Testis (tissue), 2 donors: ENCODE measurements at regions not wholly inside any gene's neighbourhood (a gene's known extent, or its start where the extent isn't known, plus 50 kb on each side); places are given as distances from the start of the nearest gene placed in this dataset.

Experiments
- DNase-seq: peaks from one replicate; pipeline ENCODE4 v3.0.0-alpha.2; 2019
- H3K27ac ChIP-seq, 2 donors: fragments of 200-600 bp; sonication (generic); one replicate each; pipeline ENCODE4 v1.5.1; 2019
- H3K27me3 ChIP-seq: fragments of 200-600 bp; sonication (generic); one replicate; pipeline ENCODE4 v1.5.1; 2019
- H3K36me3 ChIP-seq: fragments of 200-600 bp; sonication (generic); one replicate; pipeline ENCODE4 v1.5.1; 2017; ENCODE audit warnings: low read depth; ENCODE audit errors: missing control alignments
- H3K4me1 ChIP-seq: fragments of 200-600 bp; sonication (generic); one replicate; pipeline ENCODE4 v1.5.1; 2019
- H3K4me3 ChIP-seq, 2 donors: fragments of 200-600 bp; sonication (generic); one replicate each; pipeline ENCODE4 v1.5.1; 2017 to 2019
- H3K9me3 ChIP-seq: fragments of 200-600 bp; sonication (generic); one replicate; pipeline ENCODE4 v1.5.1; 2017
- POLR2A ChIP-seq: fragments of 450-650 bp; IDR thresholded peaks from one replicate; pipeline ENCODE4 v1.6.1; 2017; ENCODE audit warnings: antibody characterized with exemption, mild to moderate bottlenecking, moderate library complexity
- WGBS, 2 donors: methylation state at CpG; one replicate each; pipeline ENCODE4 v1.1.5; 2018; 5-methylcytosine and 5-hydroxymethylcytosine counted together
- intact Hi-C: fragments of 100-400 bp; cut with DNase I; formaldehyde crosslinking; loops from one replicate; pipeline ENCODE4 v1.15.1; 2023; ENCODE audit warnings: low total_unique reads
- TF ChIP-seq, protein P1 (sequence below), 3 experiments: fragments of 450-650 bp in 2 of 3; fragments of 200-600 bp in 1 of 3; sonication (generic) in 1 of 3; IDR thresholded peaks; one replicate each; pipeline ENCODE4 v1.5.1; 2016 to 2019; ENCODE audit warnings: antibody characterized with exemption in 3 of 3, mild to moderate bottlenecking in 2 of 3, moderate library complexity in 1 of 3

DNA sequence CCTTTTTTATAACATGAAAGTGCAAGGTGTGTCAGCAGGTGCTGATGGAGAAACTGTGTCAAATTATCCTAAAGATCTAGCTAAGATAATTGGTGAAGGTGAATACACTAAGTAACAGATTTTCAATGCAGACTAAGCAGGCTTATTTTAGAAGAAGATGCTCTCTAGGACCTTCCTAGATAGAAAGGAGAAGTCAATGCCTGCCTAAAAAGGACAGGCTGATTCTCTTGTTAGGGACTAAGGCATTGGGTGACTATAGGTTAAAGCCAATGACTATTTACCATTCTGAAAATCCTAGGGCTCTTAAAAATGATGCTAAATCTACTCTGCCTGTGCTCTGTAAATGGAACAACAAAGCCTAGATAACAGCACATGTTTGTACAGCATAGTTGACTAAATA, 1682.4 kb downstream of the MAT2B start:
- Histone ChIP-seq H3K9me3 (no peaks in the 10 kb centered on the region), H3K4me3 (no peak overlapping the region), H3K27ac (no peak overlapping the region), H3K36me3 (no peaks in the 10 kb centered on the region), H3K27me3 (no peaks in the 10 kb centered on the region), H3K4me1 (no peaks in the 10 kb centered on the region)
- intact Hi-C loops = no loop called here
- TF ChIP-seq POLR2A = no peak
- TF ChIP-seq, protein P1, sequence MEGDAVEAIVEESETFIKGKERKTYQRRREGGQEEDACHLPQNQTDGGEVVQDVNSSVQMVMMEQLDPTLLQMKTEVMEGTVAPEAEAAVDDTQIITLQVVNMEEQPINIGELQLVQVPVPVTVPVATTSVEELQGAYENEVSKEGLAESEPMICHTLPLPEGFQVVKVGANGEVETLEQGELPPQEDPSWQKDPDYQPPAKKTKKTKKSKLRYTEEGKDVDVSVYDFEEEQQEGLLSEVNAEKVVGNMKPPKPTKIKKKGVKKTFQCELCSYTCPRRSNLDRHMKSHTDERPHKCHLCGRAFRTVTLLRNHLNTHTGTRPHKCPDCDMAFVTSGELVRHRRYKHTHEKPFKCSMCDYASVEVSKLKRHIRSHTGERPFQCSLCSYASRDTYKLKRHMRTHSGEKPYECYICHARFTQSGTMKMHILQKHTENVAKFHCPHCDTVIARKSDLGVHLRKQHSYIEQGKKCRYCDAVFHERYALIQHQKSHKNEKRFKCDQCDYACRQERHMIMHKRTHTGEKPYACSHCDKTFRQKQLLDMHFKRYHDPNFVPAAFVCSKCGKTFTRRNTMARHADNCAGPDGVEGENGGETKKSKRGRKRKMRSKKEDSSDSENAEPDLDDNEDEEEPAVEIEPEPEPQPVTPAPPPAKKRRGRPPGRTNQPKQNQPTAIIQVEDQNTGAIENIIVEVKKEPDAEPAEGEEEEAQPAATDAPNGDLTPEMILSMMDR (IDR thresholded peaks at IDR 0.05) = no peak
- DNase-seq = no peak

DNA sequence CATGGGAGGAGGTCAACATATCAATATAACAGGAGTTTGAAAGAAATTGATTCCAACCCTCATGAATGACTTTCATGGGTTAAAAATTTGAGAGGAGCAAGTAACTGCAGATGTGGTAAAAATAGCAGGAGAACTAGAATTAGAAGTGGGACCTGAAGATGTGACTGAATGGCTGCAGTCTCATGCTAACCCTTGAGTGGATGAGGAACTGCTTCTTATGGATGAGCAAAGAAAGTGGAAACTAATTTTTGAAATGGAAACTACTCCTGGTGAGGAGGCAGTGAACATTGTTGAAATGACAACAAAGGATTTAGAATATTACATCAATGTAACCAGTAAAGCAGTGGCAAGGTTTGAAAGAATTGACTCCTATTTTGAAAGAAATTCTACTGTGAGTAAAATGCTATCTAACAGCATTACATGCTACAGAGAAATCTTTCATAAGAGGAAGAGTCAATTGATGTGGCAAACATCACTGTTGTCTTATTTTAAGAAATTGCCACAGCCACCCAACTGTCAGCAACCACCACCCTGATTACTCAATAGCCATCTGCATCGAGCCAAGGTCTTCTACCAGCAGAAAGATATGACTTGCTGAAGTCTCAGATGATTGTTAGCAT, 1683.2 kb downstream of the MAT2B start:
- 80 to 85% methylated on average over 1 of the region's 1 CpG for WGBS, 2 donors
- no peak overlapping the region for H3K27ac ChIP-seq
- H3K27me3 ChIP-seq = no peaks in the 10 kb centered on the region
- H3K9me3 ChIP-seq = no peaks in the 10 kb centered on the region
- TF ChIP-seq POLR2A = no peak
- TF ChIP-seq, protein P1 (IDR thresholded peaks at IDR 0.05) = no peak
- intact Hi-C loops = no loop called here
- no peak for DNase-seq
- H3K4me3 ChIP-seq = no peak overlapping the region
- no peaks in the 10 kb centered on the region for H3K4me1 ChIP-seq
- no peaks in the 10 kb centered on the region for H3K36me3 ChIP-seq

DNA sequence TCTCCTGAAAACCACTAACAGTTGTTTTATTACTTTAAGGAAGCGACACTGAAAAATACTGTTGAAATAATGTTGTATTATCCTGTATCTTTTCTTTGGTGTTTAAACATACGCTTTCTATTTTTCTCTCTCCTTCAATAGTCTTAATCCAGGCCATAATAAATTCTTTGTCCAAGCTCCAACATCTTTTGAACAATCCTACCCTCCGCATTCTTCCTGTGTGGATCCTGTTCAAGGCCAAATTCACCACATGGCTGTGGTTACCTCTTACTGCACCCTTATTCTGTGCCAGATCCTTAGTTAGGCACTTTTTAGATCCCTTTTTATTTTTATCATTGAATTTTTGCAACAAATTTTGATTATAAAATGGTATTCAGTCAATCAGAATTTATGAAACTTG, 1691.5 kb downstream of the MAT2B start:
- no peak for TF ChIP-seq POLR2A
- TF ChIP-seq, protein P1 (IDR thresholded peaks at IDR 0.05) = no peak
- no peaks in the 10 kb centered on the region for H3K9me3 ChIP-seq
- no peak for DNase-seq
- intact Hi-C loops = no loop called here
- WGBS, 2 donors = 63 to 72% methylated on average over 3 of the region's 3 CpGs
- H3K27me3 ChIP-seq = no peaks in the 10 kb centered on the region
- H3K27ac ChIP-seq = no peak overlapping the region
- H3K4me1 ChIP-seq = no peaks in the 10 kb centered on the region
- H3K36me3 ChIP-seq = no peaks in the 10 kb centered on the region
- no peak overlapping the region for H3K4me3 ChIP-seq

DNA sequence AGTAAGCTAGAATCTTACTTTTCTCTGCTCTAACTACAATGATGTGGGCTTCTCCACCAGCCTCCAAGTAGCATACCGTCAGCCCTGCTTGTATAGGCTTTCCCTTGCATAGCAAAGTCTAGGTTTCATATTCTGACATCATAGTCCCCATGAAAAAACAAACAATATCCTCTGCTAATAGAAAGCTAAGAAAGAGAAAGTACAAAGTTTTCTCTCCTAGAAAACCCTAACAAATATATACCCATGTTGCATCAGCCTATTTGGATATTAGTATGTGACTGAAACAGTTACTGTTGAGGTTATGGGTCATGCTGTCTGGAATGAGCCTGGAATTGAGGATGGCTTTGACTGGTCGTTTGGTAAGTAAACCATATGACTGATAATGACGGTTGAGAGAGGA, 1696.0 kb downstream of the MAT2B start:
- Histone ChIP-seq H3K27ac (no peak overlapping the region), H3K9me3 (no peaks in the 10 kb centered on the region), H3K4me3 (no peak overlapping the region), H3K36me3 (no peaks in the 10 kb centered on the region), H3K4me1 (no peaks in the 10 kb centered on the region), H3K27me3 (no peaks in the 10 kb centered on the region)
- DNase-seq = no peak
- no peak for TF ChIP-seq POLR2A
- TF ChIP-seq, protein P1 (IDR thresholded peaks at IDR 0.05) = no peak
- intact Hi-C loops = no loop called here
- 57 to 78% methylated on average over 3 of the region's 3 CpGs for WGBS, 2 donors

DNA sequence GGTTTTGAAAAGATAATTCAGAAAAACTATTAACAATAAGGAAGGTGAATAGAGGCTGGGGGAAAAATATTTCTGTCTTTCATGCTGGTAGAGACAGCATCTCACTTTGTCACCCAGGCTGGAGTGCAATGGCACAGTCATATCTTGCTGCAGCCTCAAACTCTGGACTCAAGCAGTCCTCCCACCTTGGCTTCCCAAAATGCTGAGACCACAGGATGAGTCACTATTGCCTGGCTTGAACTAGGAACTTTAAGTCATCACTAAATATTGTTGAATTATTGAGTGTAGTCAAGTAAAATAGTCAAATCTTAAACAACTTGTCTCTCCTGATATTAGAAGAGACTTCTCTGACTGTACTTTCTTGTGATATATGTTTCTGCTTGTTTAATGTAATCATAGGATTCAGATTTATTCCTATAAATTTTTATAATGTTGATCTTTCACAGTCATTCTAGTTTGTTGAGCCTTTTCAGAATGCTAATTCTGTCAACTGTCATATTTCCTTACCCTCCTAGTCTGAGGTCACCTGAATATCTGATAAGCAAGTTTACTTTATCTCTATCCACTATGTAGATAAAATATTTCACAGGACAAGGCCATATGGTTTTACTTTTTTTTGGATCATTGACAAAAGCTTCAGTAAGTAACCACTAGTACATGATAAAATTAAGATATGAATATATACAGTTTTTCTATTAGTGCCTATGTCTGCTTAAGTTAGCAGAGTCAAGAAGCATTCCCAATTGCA, 1696.5 kb downstream of the MAT2B start:
- no peak overlapping the region for H3K27ac ChIP-seq
- H3K4me3 ChIP-seq = no peak overlapping the region
- no peaks in the 10 kb centered on the region for H3K4me1 ChIP-seq
- intact Hi-C loops = no loop called here
- no peaks in the 10 kb centered on the region for H3K36me3 ChIP-seq
- no peak for DNase-seq
- no peaks in the 10 kb centered on the region for H3K27me3 ChIP-seq
- TF ChIP-seq POLR2A = no peak
- TF ChIP-seq, protein P1 (IDR thresholded peaks at IDR 0.05) = no peak
- no peaks in the 10 kb centered on the region for H3K9me3 ChIP-seq
